GM21737 (cell line): ENCODE measurements at regions not wholly inside any gene's neighbourhood (a gene's known extent, or its start where the extent isn't known, plus 50 kb on each side); places are given as distances from the start of the nearest gene placed in this dataset.
"Not testable (repeated sequence)": the region's sequence is repeated elsewhere in the genome, so short reads cannot be mapped to it uniquely, and the experiment has no call there.

Experiments
- ATAC-seq: cut with Tn5 transposase; IDR thresholded peaks from one replicate; pipeline ENCODE4 v1.9.1; 2021; ENCODE audit warnings: mild to moderate bottlenecking, moderate library complexity; ENCODE audit not compliant: unreplicated experiment

DNA sequence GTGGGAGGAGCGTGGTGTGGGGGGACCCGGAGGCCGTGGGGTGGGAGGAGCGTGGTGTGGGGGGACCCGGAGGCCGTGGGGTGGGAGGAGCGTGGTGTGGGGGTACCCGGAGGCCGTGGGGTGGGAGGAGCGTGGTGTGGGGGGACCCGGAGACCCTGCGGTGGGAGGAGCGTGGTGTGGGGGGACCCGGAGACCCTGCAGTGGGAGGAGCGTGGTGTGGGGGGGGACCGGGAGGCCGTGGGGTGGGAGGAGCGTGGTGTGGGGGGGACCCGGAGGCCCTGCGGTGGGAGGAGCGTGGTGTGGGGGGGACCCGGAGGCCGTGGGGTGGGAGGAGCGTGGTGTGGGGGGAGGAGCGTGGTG lies 203.5 kb downstream of the DLL1 start:
- not testable (repeated sequence) for ATAC-seq

DNA sequence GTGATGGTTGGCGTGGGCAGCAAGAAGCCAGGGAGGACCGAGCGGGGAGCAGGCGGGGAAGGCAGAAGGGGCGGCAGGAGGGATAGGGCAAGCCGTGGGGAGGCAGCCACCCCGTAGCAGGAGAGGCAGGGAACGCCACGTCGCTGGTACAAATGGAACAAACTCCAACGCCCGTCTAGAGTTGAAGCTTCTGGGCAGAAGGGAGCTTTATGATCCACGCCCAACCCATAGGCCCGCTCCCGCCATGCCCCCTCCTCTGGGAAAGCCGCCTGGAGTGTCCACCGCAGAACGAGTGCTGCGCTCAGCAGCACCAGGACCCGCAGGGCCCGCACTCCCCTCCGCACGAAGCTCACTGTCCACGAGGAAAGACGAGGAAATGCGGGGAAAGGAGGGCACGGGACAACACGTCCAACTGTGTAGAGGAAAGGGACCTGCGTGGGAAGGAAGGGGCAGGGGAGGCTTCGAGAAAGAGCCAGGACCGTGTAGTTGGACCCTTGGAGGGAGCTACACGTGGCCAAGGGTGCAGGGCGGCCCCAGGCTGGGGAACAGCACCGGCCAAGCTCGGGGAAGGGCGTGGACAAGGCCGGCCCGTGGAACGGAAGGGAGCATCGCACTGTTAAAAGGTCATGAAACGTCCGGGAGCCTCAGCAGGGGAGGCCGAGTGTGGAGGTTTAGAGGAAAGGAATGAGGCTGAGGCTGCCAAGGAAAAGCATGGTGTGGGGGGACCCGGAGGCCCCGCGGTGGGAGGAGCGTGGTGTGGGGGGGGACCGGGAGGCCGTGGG lies 204.0 kb downstream of the DLL1 start:
- no peak for ATAC-seq

DNA sequence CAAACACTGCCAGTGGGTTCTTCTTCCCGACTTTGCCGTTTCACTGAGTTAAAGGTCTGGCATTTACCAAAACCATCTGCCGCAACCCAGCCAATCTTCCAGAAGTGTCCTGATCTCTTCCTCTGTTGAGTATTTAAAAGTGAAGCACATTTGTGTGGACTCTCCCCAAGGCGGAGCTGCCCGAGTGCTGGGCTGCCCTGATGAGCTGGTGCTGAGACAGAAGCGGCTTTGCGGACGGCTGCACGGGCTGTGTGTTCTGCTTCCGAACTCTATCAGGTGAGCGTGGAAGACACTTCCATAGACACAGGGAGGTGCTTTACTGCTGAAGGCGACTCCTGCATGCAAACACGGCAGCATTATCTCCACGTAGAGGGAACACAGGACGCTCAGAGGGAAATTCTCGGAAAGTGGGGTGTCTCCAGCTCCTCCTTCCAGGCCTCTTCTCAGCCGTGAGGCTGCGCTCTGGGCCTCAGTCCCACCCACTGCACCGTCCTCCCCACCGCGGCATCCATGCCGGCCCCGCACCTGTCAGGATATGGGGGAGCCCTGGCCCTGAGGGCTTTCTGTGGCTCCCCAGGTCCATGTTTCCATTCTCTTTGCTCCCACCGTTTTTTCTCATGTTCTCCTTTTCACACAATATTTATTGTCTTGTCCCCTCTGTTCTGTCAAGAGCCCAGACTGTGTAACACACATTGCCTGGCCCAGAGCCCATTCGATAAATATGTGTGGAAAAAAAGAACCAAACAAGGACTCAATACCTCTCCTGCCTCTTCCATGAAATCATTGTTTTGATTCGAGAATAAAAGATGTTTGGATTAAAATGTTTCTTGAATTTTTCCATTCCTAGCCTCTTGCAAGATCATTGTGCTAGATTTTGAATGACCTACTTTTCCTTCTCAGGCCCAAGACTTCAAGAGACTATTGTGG lies 205.1 kb downstream of the DLL1 start:
- no peak for ATAC-seq

DNA sequence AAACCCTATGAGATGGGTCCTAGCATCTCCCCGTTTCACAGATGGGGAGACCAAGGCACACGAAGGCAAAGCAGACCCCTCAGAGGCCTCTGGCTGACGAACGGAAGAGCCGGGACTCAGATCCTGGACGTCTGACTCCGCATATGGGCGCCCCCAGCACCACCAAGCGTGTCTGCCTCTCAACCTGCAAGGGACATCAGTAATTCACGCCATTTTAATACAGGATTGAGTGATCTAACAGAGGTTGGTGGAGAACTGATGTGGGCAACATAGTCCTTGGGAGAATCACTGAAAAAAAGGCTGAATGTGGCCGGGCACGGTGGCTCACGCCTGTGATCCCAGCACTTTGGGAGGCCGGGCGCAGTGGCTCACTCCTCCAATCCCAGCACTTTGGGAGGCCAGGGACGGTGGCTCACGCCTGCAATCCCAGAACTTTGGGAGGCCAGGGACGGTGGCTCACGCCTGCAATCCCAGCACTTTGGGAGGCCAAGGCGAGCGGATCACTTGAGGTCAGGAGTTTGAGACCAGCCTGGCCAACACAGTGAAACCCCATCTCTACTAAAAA lies 206.6 kb downstream of the DLL1 start:
- no peak for ATAC-seq

DNA sequence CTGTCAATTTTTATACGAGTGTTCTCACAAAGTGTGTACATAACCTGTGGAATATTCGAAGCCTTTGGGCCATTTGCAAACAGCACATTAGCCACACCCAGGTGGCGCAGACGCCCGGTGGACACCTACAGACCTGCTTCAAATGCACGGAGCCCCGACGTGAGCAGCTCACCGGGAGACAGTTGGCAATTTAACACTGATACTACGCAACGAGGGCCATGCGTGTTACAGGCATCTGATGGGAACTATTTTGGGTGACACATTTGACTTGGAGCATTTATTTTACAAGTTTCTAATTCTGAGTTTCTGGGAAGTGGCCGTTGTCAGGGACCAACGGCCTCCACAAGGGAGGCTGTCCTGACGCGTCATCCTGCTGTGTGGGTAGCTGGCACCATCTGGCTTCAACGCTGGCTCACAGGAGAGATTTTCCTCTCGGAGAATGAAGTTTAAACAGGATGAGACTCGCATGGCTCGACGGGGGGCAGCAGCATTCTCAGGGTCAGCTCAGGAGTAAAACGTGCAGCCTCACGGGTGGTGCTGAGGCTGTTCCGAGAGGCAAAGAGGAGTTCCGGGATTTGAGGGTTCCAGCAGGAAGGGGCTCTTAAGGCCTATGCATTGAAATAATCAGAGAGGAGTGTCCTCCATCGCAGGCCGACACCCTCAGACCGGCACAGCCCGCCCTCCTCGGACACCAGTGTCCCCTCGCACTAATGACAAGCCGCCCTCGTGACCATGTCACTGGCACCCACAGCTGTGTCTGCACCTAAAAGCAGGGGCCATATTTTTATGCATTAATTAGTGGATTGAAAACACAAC lies 207.4 kb downstream of the DLL1 start:
- ATAC-seq, result no peak

DNA sequence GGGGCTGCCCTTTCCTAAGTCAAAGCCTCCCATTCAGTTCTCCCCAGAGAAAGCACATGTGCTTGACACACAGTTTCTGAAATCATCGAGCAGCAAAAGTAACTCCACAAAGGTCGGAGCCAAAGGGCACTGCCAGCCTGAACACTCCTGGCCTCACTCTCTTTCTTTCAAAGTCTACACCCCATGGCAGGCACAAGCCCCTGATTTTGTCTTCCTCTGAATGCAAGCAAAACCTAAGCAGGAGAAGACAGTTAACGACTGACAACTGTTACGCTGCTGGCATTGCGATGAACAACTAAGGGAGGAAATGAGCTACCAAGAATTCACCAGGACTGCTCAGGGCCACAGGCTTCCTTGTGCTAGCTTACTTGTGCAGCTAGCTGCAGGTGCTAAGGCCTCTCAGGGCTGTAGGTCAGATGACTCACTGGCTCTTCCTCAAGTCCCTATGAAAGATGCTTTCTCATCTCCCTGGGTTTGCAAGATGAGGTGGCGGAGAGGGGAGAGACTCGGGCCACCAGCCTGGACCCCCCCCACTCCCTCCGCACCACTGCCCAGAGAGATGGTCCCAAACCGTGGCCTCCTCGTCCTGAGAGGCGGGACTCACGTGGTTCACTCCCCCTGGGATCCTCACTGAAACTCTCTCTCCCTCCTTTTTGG lies 208.2 kb downstream of the DLL1 start:
- ATAC-seq, result no peak

DNA sequence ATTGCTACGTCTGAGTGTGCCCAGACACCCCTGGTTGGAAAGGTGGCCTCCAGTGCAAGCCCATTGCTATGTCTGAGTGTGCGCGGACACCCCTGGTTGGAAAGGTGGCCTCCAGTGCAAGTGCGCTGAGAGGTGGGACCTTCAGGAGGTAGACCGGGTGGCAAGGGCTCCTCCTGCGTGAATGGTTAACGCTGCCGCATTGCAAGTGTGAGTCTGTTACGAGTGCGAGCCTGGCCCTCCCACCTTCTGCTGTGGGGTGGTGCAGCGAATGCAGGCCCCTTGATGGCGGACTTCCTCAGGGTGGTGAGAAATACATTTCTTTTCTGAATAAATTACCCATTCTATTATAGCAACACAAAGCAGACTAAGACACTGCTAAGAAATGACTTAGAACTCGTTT lies 208.8 kb downstream of the DLL1 start:
- ATAC-seq, result no peak

DNA sequence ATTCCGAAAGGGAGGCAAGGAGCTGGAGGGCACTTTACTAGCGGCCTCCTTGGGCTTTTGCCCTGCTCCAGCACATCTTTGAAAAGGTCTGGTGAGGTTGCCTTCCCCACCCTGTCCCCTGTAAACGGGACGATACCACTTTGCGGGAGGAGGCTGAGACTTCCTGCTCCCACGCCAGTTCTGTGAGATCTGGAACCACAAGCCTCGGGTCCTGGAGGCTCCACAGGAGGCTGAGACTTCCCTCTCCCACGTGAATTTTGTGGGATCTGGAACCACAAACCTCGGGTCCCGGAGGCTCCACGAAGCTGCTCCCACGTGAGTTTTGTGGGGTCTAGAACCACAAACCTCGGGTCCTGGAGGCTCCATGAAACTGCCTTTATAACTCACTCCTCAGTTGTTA lies 209.3 kb downstream of the DLL1 start:
- no peak for ATAC-seq

DNA sequence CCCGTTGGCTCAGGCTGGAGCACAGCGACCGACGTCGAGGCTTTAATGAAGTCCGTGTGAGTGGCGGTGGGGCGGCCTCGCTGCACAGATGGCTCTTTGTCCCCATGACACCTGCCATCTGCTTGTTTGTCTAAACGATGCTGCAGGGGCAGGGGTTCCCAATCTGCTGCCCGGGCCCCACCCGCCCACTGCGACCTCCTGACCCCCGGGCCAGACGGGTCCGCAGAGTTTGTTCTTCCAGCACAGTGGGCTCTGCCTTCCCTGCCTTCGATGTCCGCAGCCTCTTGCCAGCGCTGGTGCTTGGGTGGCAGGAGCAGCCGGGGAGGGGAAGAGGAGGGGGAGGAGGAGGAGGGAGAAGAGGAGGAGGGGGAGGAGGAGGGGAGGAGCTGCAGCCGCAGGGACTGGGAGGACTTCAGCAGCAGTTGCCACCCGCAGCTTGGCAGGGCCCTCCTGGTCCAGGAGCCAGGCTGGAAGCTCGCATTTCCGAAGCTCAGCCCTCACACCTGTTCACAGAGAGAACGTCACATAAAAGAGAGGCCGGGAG lies 210.0 kb downstream of the DLL1 start:
- ATAC-seq, result no peak

DNA sequence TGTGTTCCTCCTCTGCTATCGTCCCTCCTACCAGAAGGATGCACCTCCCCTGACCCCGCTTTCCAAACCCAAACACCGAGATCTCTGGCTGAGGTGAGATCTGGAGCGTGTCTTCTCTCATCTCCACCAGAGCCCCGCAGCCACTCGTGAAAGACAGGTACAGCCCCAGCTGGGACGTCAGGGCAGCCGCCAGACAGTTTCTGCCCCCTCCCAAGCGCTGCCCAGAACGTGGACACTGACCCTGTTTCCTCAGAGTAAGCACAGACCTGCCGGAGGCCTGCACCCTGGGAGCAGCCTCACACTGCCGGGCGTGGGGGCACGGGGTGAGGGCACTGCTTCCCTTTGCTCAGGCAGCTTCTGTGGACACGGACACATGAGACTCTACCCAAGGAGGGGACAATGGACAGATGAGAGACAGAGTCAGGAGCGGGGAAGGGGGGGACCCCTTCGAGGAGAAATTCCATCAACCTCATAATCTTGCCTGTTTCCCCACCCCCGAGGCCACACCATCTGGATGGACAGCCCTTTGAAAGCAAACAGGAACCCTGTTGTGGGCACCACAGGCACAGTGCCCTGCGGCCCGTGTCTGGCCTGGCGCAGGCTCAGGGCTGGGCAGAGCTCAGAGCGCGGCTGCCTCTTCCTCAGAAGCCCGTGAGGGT lies 210.6 kb downstream of the DLL1 start:
- no peak for ATAC-seq

DNA sequence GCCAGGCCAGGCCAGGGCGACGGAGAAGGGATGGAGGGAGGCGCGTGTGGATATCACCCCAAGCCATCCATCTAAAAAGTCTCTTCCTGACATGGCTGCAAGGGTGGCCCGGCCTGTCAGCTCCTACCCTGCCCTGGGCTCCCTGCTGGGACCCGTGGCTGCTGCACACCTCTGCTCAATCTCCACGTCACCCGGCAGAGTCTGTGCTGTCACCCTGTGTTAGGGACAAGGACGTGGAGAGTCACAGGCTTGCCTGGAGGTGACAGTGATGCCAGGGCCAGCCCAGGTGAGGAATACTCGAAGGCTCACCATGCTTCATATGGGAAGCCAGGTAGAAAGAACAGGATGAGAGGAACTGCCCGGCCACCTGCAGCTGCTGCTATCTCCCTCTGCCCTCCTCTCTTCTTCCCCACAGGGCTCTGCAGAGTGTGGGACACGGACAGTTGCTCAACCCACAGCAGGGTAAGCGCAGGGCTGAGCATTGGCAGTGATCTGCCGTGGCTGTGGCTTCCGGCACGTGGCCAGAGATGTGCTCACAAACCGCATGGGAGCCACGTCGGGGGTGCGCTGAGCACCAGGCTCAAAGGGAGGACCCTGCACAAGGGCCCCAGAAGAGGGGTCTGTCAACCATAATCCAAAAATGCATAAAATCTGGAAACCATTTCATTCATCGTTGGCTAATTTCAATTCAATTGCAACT lies 214.3 kb downstream of the DLL1 start:
- ATAC-seq, result no peak

DNA sequence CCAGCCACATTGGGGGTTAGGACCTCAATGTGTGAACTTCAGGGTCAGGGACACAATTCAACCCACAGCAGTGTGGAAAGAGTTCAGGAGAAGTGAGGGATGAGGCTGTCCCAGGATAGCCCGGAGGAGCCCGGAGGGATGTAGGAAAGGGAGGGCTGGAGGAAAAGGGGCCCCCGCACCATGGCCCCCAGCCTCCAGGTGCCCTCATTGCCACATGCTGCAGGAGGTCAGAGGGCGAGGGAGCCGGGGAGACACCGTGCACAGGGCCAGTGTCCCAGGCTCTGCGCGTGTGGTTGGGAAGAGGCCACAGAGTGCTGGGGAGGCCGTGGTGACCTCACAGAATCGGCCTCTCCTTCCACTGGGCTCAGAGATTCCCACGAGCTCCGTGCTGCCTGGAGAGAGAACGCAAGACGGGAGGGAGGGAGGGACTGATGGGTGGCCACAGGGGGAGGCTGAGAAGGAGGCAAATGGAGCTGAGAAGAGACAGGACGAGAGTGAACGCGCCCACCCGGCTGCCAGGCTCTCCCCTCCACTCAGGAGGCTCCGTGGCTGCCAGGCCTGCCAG lies 215.1 kb downstream of the DLL1 start:
- ATAC-seq, result no peak

DNA sequence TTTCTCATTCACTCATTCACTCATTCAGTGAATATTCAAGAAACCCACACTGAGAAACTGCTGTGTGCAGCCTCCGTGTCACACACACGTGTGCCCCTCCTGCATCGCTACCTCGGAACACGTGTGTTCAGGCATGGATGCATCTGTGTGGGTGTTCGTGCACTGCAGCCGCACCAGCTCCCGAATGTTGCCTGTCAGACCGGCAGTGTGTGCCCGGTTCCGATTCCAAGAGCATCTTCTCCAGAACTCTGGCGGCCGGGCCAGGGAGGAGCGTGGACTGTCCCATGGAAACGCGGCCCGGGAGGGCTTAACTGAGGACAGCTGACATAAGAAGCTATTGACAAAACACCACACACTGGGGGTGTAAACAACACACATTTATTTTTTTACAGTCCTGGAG lies 216.0 kb downstream of the DLL1 start:
- ATAC-seq, result no peak

DNA sequence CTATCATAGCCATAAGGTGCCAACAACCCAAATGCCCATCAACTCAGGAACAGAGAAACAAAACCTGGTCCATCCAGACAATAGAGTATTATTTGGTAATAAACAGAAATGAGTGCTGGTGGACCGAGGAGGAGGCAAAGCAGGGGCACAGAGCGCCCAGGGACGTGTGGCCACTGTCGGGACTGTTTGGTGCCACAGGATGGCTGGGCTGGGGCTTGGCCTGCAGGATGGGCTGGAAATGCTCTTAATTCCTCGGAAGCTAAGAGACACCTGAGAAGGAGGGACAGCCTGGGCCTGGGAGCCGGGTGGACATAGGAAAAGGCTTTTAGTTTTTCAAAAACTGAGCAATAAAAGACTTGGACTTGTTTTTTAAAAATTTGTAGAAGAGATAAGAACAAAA lies 216.4 kb downstream of the DLL1 start:
- ATAC-seq, result no peak

DNA sequence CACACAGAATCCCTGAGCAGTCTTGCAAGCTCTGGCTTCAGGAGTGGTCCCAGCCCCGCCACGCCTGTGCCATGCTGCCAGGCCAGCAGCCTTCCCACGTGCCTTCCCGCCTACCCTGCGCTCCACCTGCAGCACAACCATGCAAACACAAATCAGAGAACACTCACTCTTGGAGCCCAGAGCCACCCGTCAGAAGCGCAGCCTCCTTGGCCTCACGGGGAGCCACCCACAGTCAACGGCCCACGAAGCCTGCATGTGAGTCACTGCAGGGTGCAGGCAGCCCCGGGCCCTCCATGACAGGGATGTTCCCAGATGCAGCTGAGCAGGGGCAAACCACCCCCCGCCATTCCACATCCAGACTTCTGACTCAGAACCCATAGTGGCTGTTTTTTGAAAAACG lies 217.0 kb downstream of the DLL1 start:
- no peak for ATAC-seq

DNA sequence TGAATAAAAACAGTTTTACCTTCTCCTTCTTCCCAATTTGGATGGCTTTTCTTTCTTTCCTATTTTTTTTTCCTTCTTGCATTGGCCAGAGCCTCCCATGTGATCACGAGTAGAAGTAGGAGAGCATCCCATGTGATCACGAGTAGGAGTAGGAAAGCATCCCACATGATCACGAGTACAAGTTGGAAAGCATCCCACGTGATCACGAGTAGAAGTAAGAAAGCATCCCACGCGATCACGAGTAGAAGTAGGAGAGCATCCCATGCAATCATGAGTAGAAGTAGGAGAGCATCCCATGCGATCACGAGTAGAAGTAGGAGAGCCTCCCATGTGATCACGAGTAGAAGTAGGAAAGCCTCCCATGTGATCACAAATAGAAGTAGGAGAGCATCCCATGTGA lies 218.6 kb downstream of the DLL1 start:
- no peak for ATAC-seq

DNA sequence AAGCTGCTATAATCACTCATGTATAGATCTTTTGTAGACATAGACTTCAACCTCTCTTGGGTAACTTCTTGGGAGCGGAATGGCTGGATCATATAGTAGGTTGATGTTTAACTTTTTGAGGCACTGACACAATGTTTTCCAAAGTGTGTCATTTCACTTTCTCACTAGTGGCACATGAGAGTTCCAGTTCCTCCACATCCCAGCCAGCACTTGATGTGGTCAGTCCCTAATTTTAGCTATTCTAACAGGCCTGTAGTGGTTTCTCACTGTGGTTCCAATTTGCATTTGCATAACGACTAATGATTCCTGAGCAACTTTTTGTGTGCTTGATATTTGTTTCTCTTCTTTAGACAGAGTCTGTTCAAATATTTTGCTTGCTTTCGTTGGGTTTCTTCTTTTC lies 221.3 kb downstream of the DLL1 start:
- ATAC-seq, result no peak

DNA sequence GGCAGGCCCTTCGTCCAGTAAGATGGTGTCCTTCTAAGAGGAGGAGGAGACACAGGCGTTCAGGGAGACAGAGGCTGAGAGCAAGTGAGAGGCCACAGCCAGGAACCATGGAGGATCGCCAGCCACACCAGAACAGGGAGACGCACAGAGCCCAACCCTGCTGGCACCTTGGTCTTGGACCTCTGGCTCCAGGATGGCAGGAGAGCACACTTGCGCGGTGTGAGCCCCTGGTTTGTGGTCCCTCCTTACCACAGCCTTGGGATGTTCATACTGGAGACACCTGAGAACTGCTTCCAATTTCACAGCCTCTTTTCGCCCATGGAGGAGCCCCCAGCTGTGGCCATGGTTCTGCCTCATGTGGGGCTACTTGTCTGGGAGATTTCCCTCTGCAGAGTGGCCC lies 222.4 kb downstream of the DLL1 start:
- no peak for ATAC-seq

DNA sequence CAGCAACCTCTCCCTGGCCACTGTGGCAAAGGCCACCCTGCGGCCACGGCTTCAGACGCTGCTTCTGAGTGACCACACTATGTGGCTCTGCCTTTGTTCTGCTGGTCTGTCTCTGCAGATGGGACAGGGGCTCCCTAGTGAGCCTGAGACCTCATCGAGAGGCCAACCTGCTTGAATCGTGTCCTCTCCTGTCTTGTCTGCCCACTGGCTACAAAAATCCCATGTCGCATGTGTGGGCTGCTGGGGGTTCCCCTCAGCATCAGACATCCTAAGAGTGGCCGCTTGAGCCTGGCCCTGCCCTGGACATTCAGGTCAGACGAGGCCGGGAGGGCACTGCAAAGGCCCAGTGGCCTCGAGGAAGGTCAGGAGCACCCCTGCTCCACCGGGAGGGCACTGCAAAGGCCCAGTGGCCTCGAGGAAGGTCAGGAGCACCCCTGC lies 222.9 kb downstream of the DLL1 start:
- ATAC-seq, result no peak
